SK-N-SH (cell line): ENCODE measurements at regions not wholly inside any gene's neighbourhood (a gene's known extent, or its start where the extent isn't known, plus 50 kb on each side); places are given as distances from the start of the nearest gene placed in this dataset.

Experiments used
- CTCF ChIA-PET: fragments of 300-600, 350-600 bp; formaldehyde crosslinking; extraction: SDS; loops from one replicate; lab custom pipeline; 2021; lab: Yijun Ruan, JAX
- POLR2A ChIA-PET: fragments of 350-600 bp; sonication (Branson Sonifier 250); formaldehyde crosslinking; extraction: SDS; loops from one replicate; lab custom pipeline; 2020; ENCODE audit warnings: antibody characterized with exemption, inconsistent platforms; lab: Yijun Ruan, JAX
- DNase-seq: peaks from one replicate; pipeline ENCODE4 v3.0.0; 2012
- H2AFZ ChIP-seq: fragments of 200-600 bp; sonication (generic); 2 replicates; pipeline ENCODE4 v1.8.1; 2016; ENCODE audit warnings: antibody characterized with exemption, mild to moderate bottlenecking, low read depth
- H3F3A ChIP-seq: fragments of 200-600 bp; sonication (generic); replicated peaks from 2 replicates; pipeline ENCODE3; 2016; ENCODE audit warnings: antibody characterized with exemption, mild to moderate bottlenecking; ENCODE audit not compliant: insufficient read depth
- H3K27ac ChIP-seq, 2 experiments: fragments of 200-500 bp in 1 of 2; fragments of 200-600 bp in 1 of 2; sonication (Bioruptor generic) in 1 of 2; sonication (generic), shearing (Covaris generic) in 1 of 2; 2 replicates each; pipeline versions ENCODE4 v1.5.1 to v1.6.1; 2014 to 2016; ENCODE audit warnings: low read depth in 2 of 2, inconsistent platforms in 1 of 2, low read length in 1 of 2, mild to moderate bottlenecking in 1 of 2, mixed read lengths in 1 of 2
- H3K27me3 ChIP-seq: fragments of 200-600 bp; sonication (generic), shearing (Covaris generic); 2 replicates; pipeline ENCODE4 v1.6.1; 2016; ENCODE audit warnings: mixed run types; ENCODE audit not compliant: insufficient read depth
- H3K36me3 ChIP-seq, 2 experiments: fragments of 200-500 bp in 1 of 2; fragments of 200-600 bp in 1 of 2; sonication (Bioruptor generic) in 1 of 2; sonication (generic) in 1 of 2; replicated peaks in 1 of 2; 2 replicates each; pipeline versions ENCODE3 to v1.5.1; 2014 to 2016; ENCODE audit warnings: low read length in 1 of 2, mild to moderate bottlenecking in 1 of 2; ENCODE audit not compliant: insufficient read depth in 2 of 2, control insufficient read depth in 1 of 2
- H3K4me1 ChIP-seq, 2 experiments: fragments of 200-500 bp in 1 of 2; fragments of 200-600 bp in 1 of 2; sonication (Bioruptor generic) in 1 of 2; sonication (generic), shearing (Covaris generic) in 1 of 2; 2 replicates each; pipeline versions ENCODE4 v1.5.1 to v1.6.1; 2014 to 2016; ENCODE audit warnings: low read depth in 1 of 2, low read length in 1 of 2, mixed run types in 1 of 2; ENCODE audit not compliant: insufficient read depth in 2 of 2, control insufficient read depth in 1 of 2
- H3K4me2 ChIP-seq: fragments of 200-600 bp; sonication (generic), shearing (Covaris generic); 2 replicates; pipeline ENCODE4 v1.6.1; 2017; ENCODE audit warnings: mixed run types
- H3K4me3 ChIP-seq, 2 experiments: fragments of 200-500 bp in 1 of 2; fragments of 200-600 bp in 1 of 2; sonication (Bioruptor generic) in 1 of 2; sonication (generic), shearing (Covaris generic) in 1 of 2; 2 replicates each; pipeline versions ENCODE4 v1.5.1 to v1.8.1; 2014 to 2016; ENCODE audit warnings: low read depth in 2 of 2, inconsistent platforms in 1 of 2, low read length in 1 of 2, mild to moderate bottlenecking in 1 of 2, mixed read lengths in 1 of 2, moderate library complexity in 1 of 2
- H3K79me2 ChIP-seq: fragments of 200-600 bp; sonication (generic); 2 replicates; pipeline ENCODE4 v1.8.1; 2017; ENCODE audit warnings: mild to moderate bottlenecking; ENCODE audit not compliant: insufficient read depth
- H3K9ac ChIP-seq: fragments of 200-600 bp; sonication (generic); 2 replicates; pipeline ENCODE4 v1.6.1; 2017; ENCODE audit warnings: mixed run types
- H3K9me2 ChIP-seq: fragments of 200-600 bp; sonication (generic); 2 replicates; pipeline ENCODE4 v1.6.1; 2017; ENCODE audit warnings: mixed run types
- H3K9me3 ChIP-seq: fragments of 200-600 bp; sonication (generic); 2 replicates; pipeline ENCODE4 v1.6.1; 2017; ENCODE audit warnings: mixed run types, mild to moderate bottlenecking, moderate library complexity
- H4K20me1 ChIP-seq: fragments of 200-600 bp; sonication (generic); 2 replicates; pipeline ENCODE4 v1.6.1; 2017; ENCODE audit warnings: mild to moderate bottlenecking, mixed run types; ENCODE audit not compliant: insufficient read depth
- EP300 ChIP-seq, 2 experiments: IDR thresholded peaks; 2 replicates each; pipeline versions ENCODE4 v1.4.0 to v1.6.1; 2012; ENCODE audit warnings: borderline replicate concordance in 1 of 2, low read depth in 1 of 2, low read length in 1 of 2
- GABPA ChIP-seq: IDR thresholded peaks from 2 replicates; pipeline ENCODE4 v1.4.0; 2012; ENCODE audit warnings: low read depth, mild to moderate bottlenecking
- JUND ChIP-seq: IDR thresholded peaks from 2 replicates; pipeline ENCODE4 v1.4.0; 2012
- NRF1 ChIP-seq: IDR thresholded peaks from 2 replicates; pipeline ENCODE4 v1.6.1; 2012; ENCODE audit warnings: low read depth, mild to moderate bottlenecking, low read length
- RFX5 ChIP-seq: IDR thresholded peaks from 2 replicates; pipeline ENCODE4 v1.6.1; 2012; ENCODE audit warnings: mild to moderate bottlenecking, improper control_type of control experiment, low read length
- TCF12 ChIP-seq: IDR thresholded peaks from 2 replicates; pipeline ENCODE4 v1.4.0; 2012
- USF2 ChIP-seq: fragments of 150-350 bp; IDR thresholded peaks from 2 replicates; pipeline ENCODE4 v1.6.1; 2017; ENCODE audit warnings: antibody characterized with exemption, low read length, low read depth, borderline replicate concordance
- YY1 ChIP-seq: IDR thresholded peaks from 2 replicates; pipeline ENCODE4 v1.4.0; 2012; ENCODE audit warnings: low read depth, mild to moderate bottlenecking
- ZBTB33 ChIP-seq: IDR thresholded peaks from 2 replicates; pipeline ENCODE4 v1.4.0; 2012; ENCODE audit warnings: low read depth, borderline replicate concordance
- WGBS: methylation state at CpG from one replicate; pipeline ENCODE4 v1.1.6; 2017; ENCODE audit warnings: low lambda C conversion rate; 5-methylcytosine and 5-hydroxymethylcytosine counted together

GRCh38 chr4:97491856-97492255 is 651.4 kb downstream of the STPG2 start:
- Histone ChIP-seq H3K9me2 (no peaks in the 10 kb centered on the region), H3F3A (no peaks in the 10 kb centered on the region), H3K9ac (no peak overlapping the region), H3K9me3 (no peaks in the 10 kb centered on the region), H3K4me1 (no peaks in the 10 kb centered on the region), H3K27me3 (no peaks in the 10 kb centered on the region), H3K27ac (no peak overlapping the region), H3K36me3 (no peaks in the 10 kb centered on the region), H3K4me2 (no peak overlapping the region), H3K4me3 (no peak overlapping the region), H3K79me2 (no peaks in the 10 kb centered on the region), H4K20me1 (no peaks in the 10 kb centered on the region), H2AFZ (no peak overlapping the region)
- no peak for DNase-seq
- ChIA-PET POLR2A (no interaction called here), CTCF (no interaction called here)
- 67% methylated on average over 3 of the region's 3 CpGs for WGBS
- no peak for TF ChIP-seq ZBTB33
- TF ChIP-seq YY1 = no peak
- no peak for TF ChIP-seq NRF1

GRCh38 chr4:97493815-97494518 is 649.3 kb downstream of the STPG2 start:
- WGBS = 0% methylated on average over 1 of the region's 1 CpG
- CTCF ChIA-PET = no interaction called here
- DNase-seq = no peak

GRCh38 chr4:97496298-97496873 is 646.9 kb downstream of the STPG2 start:
- CTCF ChIA-PET = no interaction called here
- H3K4me2 ChIP-seq = no peak overlapping the region
- H3K27me3 ChIP-seq = no peaks in the 10 kb centered on the region
- H3K4me3 ChIP-seq = no peak overlapping the region
- no peak for DNase-seq
- no peaks in the 10 kb centered on the region for H4K20me1 ChIP-seq
- H3K4me1 ChIP-seq = no peaks in the 10 kb centered on the region
- POLR2A ChIA-PET = no interaction called here
- TF ChIP-seq TCF12 (0 out of 2 replicates have a peak, but pooled peaks have one; percentile 10), USF2 (no peak), RFX5 (no peak), GABPA (no peak)
- H3K27ac ChIP-seq = 0 out of 4 replicates have a peak overlapping the region, but pooled peaks of 1 of the 2 experiments have one; percentile 0
- no peak overlapping the region for H2AFZ ChIP-seq
- no peaks in the 10 kb centered on the region for H3K9me3 ChIP-seq
- H3K36me3 ChIP-seq = no peaks in the 10 kb centered on the region
- H3K79me2 ChIP-seq = no peaks in the 10 kb centered on the region
- no peaks in the 10 kb centered on the region for H3F3A ChIP-seq
- no peaks in the 10 kb centered on the region for H3K9me2 ChIP-seq
- 47% methylated on average over 3 of the region's 3 CpGs for WGBS
- no peak overlapping the region for H3K9ac ChIP-seq

More at GRCh38 chr4:97493815-97494518, 649.3 kb downstream of the STPG2 start:
- Histone ChIP-seq H3K4me3 (no peak overlapping the region), H4K20me1 (no peaks in the 10 kb centered on the region), H3K4me1 (no peaks in the 10 kb centered on the region), H2AFZ (peak overlapping the region; percentile 30; the same call in 1 of the 2 replicates), H3K9me3 (no peaks in the 10 kb centered on the region), H3K36me3 (no peaks in the 10 kb centered on the region), H3K79me2 (no peaks in the 10 kb centered on the region), H3K27me3 (no peaks in the 10 kb centered on the region), H3F3A (no peaks in the 10 kb centered on the region), H3K4me2 (no peak overlapping the region), H3K27ac (no peak overlapping the region; a peak in 1 of 4 replicates), H3K9ac (no peak overlapping the region), H3K9me2 (no peaks in the 10 kb centered on the region)
- POLR2A ChIA-PET = no interaction called here
- TF ChIP-seq EP300 (IDR thresholded peaks at IDR 0.05; ENCODE audit: borderline replicate concordance in 1 of 2, low read depth in 1 of 2, low read length in 1 of 2) (no peak), JUND (0 out of 2 replicates have a peak, but pooled peaks have one; percentile 9)
